IMR-90 (cell line): ENCODE measurements at regions not wholly inside any gene's neighbourhood (a gene's known extent, or its start where the extent isn't known, plus 50 kb on each side); places are given as distances from the start of the nearest gene placed in this dataset.
A peak's percentile ranks its signal among the peaks of the same experiment; 100 is the strongest.

Source experiments
- ATAC-seq: fragments of 200-7000 bp; cut with Tn5 transposase; 2 replicates; pipeline ENCODE4 v1.9.1; 2020; ENCODE audit warnings: low read depth, mild to moderate bottlenecking, moderate library complexity
- BruUV-seq: library from RNA; stranded (reverse); fragments of 400-500 nt; replicated peaks from 2 replicates; lab custom pipeline; 2021; lab: Mats Ljungman, UMichigan
- CTCF ChIA-PET: fragments of 300-600 bp; formaldehyde crosslinking; extraction: SDS; loops from one replicate; lab custom pipeline; 2021; ENCODE audit warnings: antibody characterized with exemption; lab: Yijun Ruan, JAX
- POLR2A ChIA-PET: fragments of 300-600 bp; sonication (Branson Sonifier 250); formaldehyde crosslinking; loops from one replicate; lab custom pipeline; 2022; ENCODE audit warnings: antibody characterized with exemption; ENCODE audit not compliant: unreplicated experiment; lab: Charles Lee
- DNase-seq: peaks from one replicate; pipeline ENCODE4 v3.0.0; 2013
- H2AFZ ChIP-seq: replicated peaks from 2 replicates; pipeline ENCODE3; 2013; ENCODE audit warnings: low read length, mild to moderate bottlenecking; ENCODE audit not compliant: poor library complexity
- H2AK5ac ChIP-seq: 2 replicates; pipeline ENCODE4 v1.6.1; 2013; ENCODE audit warnings: low read depth, low read length, inconsistent platforms
- H2AK9ac ChIP-seq: replicated peaks from 2 replicates; pipeline ENCODE3; 2013; ENCODE audit warnings: mild to moderate bottlenecking, low read depth, low read length, moderate library complexity; ENCODE audit not compliant: poor library complexity
- H2BK120ac ChIP-seq: 2 replicates; pipeline ENCODE4 v1.6.1; 2013; ENCODE audit warnings: low read depth, low read length, inconsistent platforms
- H2BK15ac ChIP-seq: 3 replicates; pipeline ENCODE4 v1.6.1; 2013; ENCODE audit warnings: low read depth, low read length, inconsistent platforms
- H2BK20ac ChIP-seq: 2 replicates; pipeline ENCODE4 v1.6.1; 2013; ENCODE audit warnings: low read depth, mild to moderate bottlenecking, inconsistent platforms, low read length, moderate library complexity
- H2BK5ac ChIP-seq: 2 replicates; pipeline ENCODE4 v1.6.1; 2013; ENCODE audit warnings: mild to moderate bottlenecking, low read depth, low read length, inconsistent platforms; ENCODE audit not compliant: poor library complexity, severe bottlenecking
- H3K14ac ChIP-seq: replicated peaks from 2 replicates; pipeline ENCODE4 v1.6.1; 2013; ENCODE audit warnings: low read depth, low read length, inconsistent platforms
- H3K18ac ChIP-seq: 2 replicates; pipeline ENCODE4 v1.6.1; 2013; ENCODE audit warnings: low read depth, low read length, control low read depth
- H3K23ac ChIP-seq: 2 replicates; pipeline ENCODE4 v1.6.1; 2013; ENCODE audit warnings: low read depth, low read length, inconsistent platforms
- H3K27ac ChIP-seq: 2 replicates; pipeline ENCODE4 v1.5.1; 2013; ENCODE audit warnings: mild to moderate bottlenecking, control low read depth, low read length; ENCODE audit not compliant: insufficient read depth
- H3K27me3 ChIP-seq: 2 replicates; pipeline ENCODE4 v1.6.1; 2013; ENCODE audit warnings: low read length; ENCODE audit not compliant: control insufficient read depth, insufficient read depth
- H3K36me3 ChIP-seq: 2 replicates; pipeline ENCODE4 v1.6.1; 2013; ENCODE audit warnings: low read length, mixed read lengths; ENCODE audit not compliant: control insufficient read depth, insufficient read depth
- H3K4ac ChIP-seq: 2 replicates; pipeline ENCODE4 v1.6.1; 2013; ENCODE audit warnings: low read depth, low read length, inconsistent platforms
- H3K4me1 ChIP-seq: 2 replicates; pipeline ENCODE4 v1.6.1; 2013; ENCODE audit warnings: low read length, mixed read lengths; ENCODE audit not compliant: control insufficient read depth, insufficient read depth
- H3K4me2 ChIP-seq: 2 replicates; pipeline ENCODE4 v1.6.1; 2013; ENCODE audit warnings: low read depth, mild to moderate bottlenecking, control low read depth, low read length, moderate library complexity
- H3K4me3 ChIP-seq: 2 replicates; pipeline ENCODE4 v1.5.1; 2013; ENCODE audit warnings: low read depth, mild to moderate bottlenecking, control low read depth, low read length, moderate library complexity; ENCODE audit not compliant: insufficient read depth
- H3K56ac ChIP-seq: 2 replicates; pipeline ENCODE4 v1.6.1; 2013; ENCODE audit warnings: low read length, inconsistent platforms; ENCODE audit not compliant: insufficient read depth; ENCODE audit errors: extremely low read depth
- H3K79me1 ChIP-seq, 2 experiments: 2 replicates each; pipeline ENCODE4 v1.6.1; 2013; ENCODE audit warnings: low read length in 2 of 2, inconsistent platforms in 1 of 2, low read depth in 1 of 2
- H3K9ac ChIP-seq: 2 replicates; pipeline ENCODE4 v1.6.1; 2013; ENCODE audit warnings: low read depth, low read length, control low read depth
- H3K9me1 ChIP-seq: 2 replicates; pipeline ENCODE4 v1.6.1; 2013; ENCODE audit warnings: low read length, inconsistent platforms; ENCODE audit not compliant: insufficient read depth
- H3K9me3 ChIP-seq: 2 replicates; pipeline ENCODE4 v1.6.1; 2013; ENCODE audit warnings: low read length; ENCODE audit not compliant: control insufficient read depth, insufficient read depth
- H4K20me1 ChIP-seq: 2 replicates; pipeline ENCODE4 v1.6.1; 2013; ENCODE audit warnings: low read length, inconsistent platforms; ENCODE audit not compliant: insufficient read depth
- H4K5ac ChIP-seq: 2 replicates; pipeline ENCODE4 v1.6.1; 2013; ENCODE audit warnings: mild to moderate bottlenecking, low read depth, low read length, control low read depth
- H4K8ac ChIP-seq, 2 experiments: 2 replicates each; pipeline ENCODE4 v1.6.1; 2013; ENCODE audit warnings: low read depth in 2 of 2, low read length in 2 of 2, control low read depth in 1 of 2, inconsistent platforms in 1 of 2
- H4K91ac ChIP-seq: 2 replicates; pipeline ENCODE4 v1.6.1; 2013; ENCODE audit warnings: low read depth, low read length, inconsistent platforms; ENCODE audit not compliant: insufficient read depth
- NFE2L2 ChIP-seq: fragments of 150-350 bp; IDR thresholded peaks from 2 replicates; pipeline ENCODE4 v1.6.1; 2016; ENCODE audit warnings: low read depth, mild to moderate bottlenecking, low read length
- WGBS, 2 experiments: methylation state at CpG; one replicate each; pipeline versions ENCODE4 v1.1.5 to v1.1.7; 2013; ENCODE audit warnings: missing lambda C conversion rate in 2 of 2; ENCODE audit not compliant: insufficient read length in 1 of 2; ENCODE audit errors: extremely low coverage in 2 of 2; 5-methylcytosine and 5-hydroxymethylcytosine counted together
- dilution Hi-C: fragments of 300-500 bp; cut with HindIII; formaldehyde crosslinking; loops from one replicate; pipeline ENCODE4 v1.14.3; 2018; ENCODE audit warnings: low sequenced_read_pairs; ENCODE audit not compliant: unreplicated experiment
- in situ Hi-C: fragments of 300-500 bp; cut with MboI; formaldehyde crosslinking; loops from 3 replicates; pipeline ENCODE4 v1.14.3; 2019; ENCODE audit warnings: low sequenced_read_pairs, inconsistent platforms, mixed read lengths
- intact Hi-C: fragments of 100-400 bp; cut with micrococcal nuclease; formaldehyde crosslinking; loops from 2 replicates; pipeline ENCODE4 v1.10.0; 2022

DNA sequence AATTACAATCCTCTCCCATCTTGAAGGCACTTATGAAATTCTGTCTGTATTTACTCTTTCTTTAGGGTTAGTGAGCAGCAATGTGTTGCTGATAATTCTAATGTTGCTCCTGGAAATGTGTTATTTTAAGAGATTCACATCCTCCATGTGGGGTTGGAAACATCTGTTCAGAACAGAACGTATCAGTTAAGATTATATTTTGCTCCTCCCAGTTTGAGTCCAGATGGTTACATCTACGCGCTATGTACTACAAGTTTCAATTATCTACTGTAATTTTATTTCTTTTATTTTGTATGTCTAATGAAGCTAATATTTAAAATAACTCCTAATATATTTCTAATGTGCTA, 250.6 kb upstream of the KLF6 start:
- Histone ChIP-seq H3K9me3 (no peaks in the 10 kb centered on the region; the same call in 1 of the 2 replicates), H2AK5ac (no peak overlapping the region), H3K36me3 (no peaks in the 10 kb centered on the region), H3K9me1 (no peaks in the 10 kb centered on the region), H3K23ac (no peak overlapping the region), H3K79me1 (no peaks in the 10 kb centered on the region), H3K18ac (no peak overlapping the region), H3K9ac (no peak overlapping the region), H4K8ac (peak overlapping the region; percentile 26 to 83; a peak in 2 of 4 replicates), H2BK20ac (no peak overlapping the region), H3K27me3 (no peaks in the 10 kb centered on the region), H2BK5ac (peak overlapping the region; percentile 59), H4K20me1 (no peaks in the 10 kb centered on the region), H4K91ac (no peak overlapping the region), H3K27ac (no peak overlapping the region), H3K56ac (no peak overlapping the region), H2BK15ac (no peak overlapping the region; the same call in 2 of the 3 replicates), H3K4me1 (peaks cover 4% of the 10 kb centered on the region), H3K14ac (0 out of 2 replicates have a peak overlapping the region, but pooled peaks have one; percentile 65), H4K5ac (0 out of 2 replicates have a peak overlapping the region, but pooled peaks have one; percentile 51), H3K4me3 (no peak overlapping the region), H2AK9ac (no peak overlapping the region), H2BK120ac (no peak overlapping the region), H2AFZ (no peak overlapping the region), H3K4me2 (no peak overlapping the region), H3K4ac (no peak overlapping the region)
- no TSS peak for BruUV-seq
- ATAC-seq (no peak), DNase-seq (no peak)
- POLR2A ChIA-PET, result interaction anchor here (0.6 kb wide), 1 partner anchor 9 kb away, joined by 3 read pairs; no protein-coding TSS in a partner anchor
- CTCF ChIA-PET, result no interaction called here
- in situ Hi-C loops (no loop called here), intact Hi-C loops (loop anchor here (10.0 kb wide), 1 partner anchor 251 kb away; the partner anchor contains the start of gene KLF6), dilution Hi-C loops (no loop called here)
- no CpG with 5 or more reads among the region's 3 CpGs for WGBS, 2 experiments
- no peak for TF ChIP-seq NFE2L2
